ENCODE measurements at regions not wholly inside any gene's neighbourhood (a gene's known extent, or its start where the extent isn't known, plus 50 kb on each side); places are given as distances from the start of the nearest gene placed in this dataset.
"Not testable (repeated sequence)": the region's sequence is repeated elsewhere in the genome, so short reads cannot be mapped to it uniquely, and the experiment has no call there.

DNA sequence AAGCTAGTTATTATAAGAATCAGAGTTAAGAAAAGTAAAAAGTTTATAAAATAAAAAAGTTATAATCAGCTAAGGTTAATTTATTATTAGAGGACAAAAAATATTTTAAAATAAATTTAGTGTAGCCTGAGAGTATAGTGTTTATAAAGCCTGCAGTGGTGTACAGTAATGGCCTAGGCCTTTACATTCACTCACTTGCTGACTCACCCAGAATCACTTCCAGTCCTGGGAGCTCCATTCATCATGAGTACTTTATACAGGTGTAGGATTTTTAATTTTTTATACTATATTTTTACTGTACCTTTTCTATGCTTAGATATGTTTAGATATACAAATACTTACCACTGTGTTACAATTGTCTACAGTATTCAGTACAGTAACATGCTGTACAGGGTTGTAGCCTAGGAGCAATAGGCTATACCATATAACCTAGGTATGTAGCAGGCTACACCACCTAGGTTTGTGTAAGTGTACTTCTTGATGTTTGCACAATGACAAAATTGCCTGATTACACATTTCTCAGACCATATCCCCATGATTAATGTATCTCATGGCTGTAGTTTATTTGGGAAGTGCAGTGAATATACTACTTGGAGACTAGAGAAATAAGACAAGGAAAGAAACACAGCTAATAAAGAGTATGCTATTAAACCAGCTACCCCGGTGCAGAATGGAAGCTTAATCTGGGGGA lies 101.9 kb upstream of the GALNT15 start:
- intact Hi-C loops (cut with DNase I) = no loop called here
- Histone ChIP-seq H3K4me1 (no peaks in the 10 kb centered on the region), H3K27ac (no peak overlapping the region), H3K36me3 (replicated peaks in 1 of 2; ENCODE audit: insufficient read depth in 1 of 2, low read depth in 2 of 2) (no peaks in the 10 kb centered on the region), H3K9me3 (no peaks in the 10 kb centered on the region), H3K4me3 (no peak overlapping the region), H3K27me3 (no peaks in the 10 kb centered on the region)
- no peak for DNase-seq
- WGBS, 2 donors = 90 to 92% methylated on average over 1 of the region's 1 CpG
- no peak for ATAC-seq
- no peak for TF ChIP-seq POLR2A (IDR thresholded peaks at IDR 0.05)
- TF ChIP-seq, protein P1, sequence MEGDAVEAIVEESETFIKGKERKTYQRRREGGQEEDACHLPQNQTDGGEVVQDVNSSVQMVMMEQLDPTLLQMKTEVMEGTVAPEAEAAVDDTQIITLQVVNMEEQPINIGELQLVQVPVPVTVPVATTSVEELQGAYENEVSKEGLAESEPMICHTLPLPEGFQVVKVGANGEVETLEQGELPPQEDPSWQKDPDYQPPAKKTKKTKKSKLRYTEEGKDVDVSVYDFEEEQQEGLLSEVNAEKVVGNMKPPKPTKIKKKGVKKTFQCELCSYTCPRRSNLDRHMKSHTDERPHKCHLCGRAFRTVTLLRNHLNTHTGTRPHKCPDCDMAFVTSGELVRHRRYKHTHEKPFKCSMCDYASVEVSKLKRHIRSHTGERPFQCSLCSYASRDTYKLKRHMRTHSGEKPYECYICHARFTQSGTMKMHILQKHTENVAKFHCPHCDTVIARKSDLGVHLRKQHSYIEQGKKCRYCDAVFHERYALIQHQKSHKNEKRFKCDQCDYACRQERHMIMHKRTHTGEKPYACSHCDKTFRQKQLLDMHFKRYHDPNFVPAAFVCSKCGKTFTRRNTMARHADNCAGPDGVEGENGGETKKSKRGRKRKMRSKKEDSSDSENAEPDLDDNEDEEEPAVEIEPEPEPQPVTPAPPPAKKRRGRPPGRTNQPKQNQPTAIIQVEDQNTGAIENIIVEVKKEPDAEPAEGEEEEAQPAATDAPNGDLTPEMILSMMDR (IDR thresholded peaks at IDR 0.05) = no peak

DNA sequence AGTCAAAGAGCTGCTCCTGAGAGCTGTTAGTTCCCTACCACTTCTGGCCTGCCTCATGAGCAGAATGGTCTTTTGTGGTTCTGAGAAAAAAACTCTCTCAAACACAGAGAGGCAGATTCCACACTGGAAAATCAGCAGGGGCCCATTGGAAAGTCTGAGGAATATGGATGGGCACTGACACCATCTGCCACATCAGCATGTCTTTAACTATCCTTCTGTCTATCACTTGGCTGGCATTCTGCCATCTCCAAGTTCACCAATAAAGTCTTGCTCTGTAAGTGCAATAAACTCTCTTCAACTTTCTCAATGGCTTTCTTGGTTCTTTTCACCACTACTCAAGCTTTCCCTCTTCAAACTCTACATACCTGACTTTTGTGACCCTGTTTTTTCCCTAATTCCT lies 101.3 kb upstream of the GALNT15 start:
- H3K36me3 ChIP-seq (replicated peaks in 1 of 2; ENCODE audit: insufficient read depth in 1 of 2, low read depth in 2 of 2) = no peaks in the 10 kb centered on the region
- H3K9me3 ChIP-seq = no peaks in the 10 kb centered on the region
- no peaks in the 10 kb centered on the region for H3K27me3 ChIP-seq
- H3K4me1 ChIP-seq = no peaks in the 10 kb centered on the region
- no peak overlapping the region for H3K4me3 ChIP-seq
- no peak for TF ChIP-seq POLR2A (IDR thresholded peaks at IDR 0.05)
- TF ChIP-seq, protein P1 (IDR thresholded peaks at IDR 0.05) = no peak
- ATAC-seq (no peak), DNase-seq (no peak)
- H3K27ac ChIP-seq = no peak overlapping the region
- intact Hi-C loops (cut with DNase I) = no loop called here

DNA sequence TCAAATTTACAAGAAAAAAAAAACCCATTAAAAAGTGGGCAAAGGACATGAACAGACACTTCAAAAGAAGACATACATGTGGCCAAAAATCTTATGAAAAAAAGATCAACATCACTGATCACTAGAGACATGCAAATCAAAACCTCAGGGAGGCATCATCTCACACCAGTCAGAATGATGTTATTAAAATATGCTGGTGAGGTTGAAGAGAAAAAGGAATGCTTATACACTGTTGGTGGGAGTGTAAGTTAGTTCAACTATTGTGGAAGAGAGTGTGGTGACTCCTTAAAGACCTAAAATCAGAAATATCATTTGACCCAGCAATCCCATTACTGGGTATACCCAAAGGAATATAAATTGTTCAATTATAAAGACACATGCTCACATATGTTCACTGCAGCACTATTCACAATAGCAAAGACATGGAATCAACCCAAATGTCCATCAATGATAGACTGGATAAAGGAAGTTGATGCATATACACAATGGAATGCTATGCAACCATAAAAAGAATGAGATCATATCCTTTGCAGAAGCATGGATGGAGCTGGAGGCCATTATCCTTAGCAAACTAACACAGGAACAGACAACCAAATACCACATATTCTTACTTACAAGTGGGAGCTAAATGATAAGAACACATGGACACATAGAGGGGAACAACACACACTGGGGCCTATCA lies 100.3 kb upstream of the GALNT15 start:
- H3K9me3 ChIP-seq; DNase-seq; H3K27me3 ChIP-seq; H3K4me1 ChIP-seq; ATAC-seq; H3K4me3 ChIP-seq; H3K36me3 ChIP-seq (replicated peaks in 1 of 2; ENCODE audit: insufficient read depth in 1 of 2, low read depth in 2 of 2); intact Hi-C loops (cut with DNase I); H3K27ac ChIP-seq: not testable (repeated sequence)

GRCh38 chr3:16075647-16076046 lies 98.8 kb upstream of the GALNT15 start:
- 80 to 93% methylated on average over 4 of the region's 4 CpGs for WGBS, 2 donors
- Histone ChIP-seq H3K27ac (no peak overlapping the region), H3K36me3 (replicated peaks in 1 of 2; ENCODE audit: insufficient read depth in 1 of 2, low read depth in 2 of 2) (no peaks in the 10 kb centered on the region), H3K4me3 (no peak overlapping the region), H3K27me3 (no peaks in the 10 kb centered on the region), H3K4me1 (no peaks in the 10 kb centered on the region), H3K9me3 (no peaks in the 10 kb centered on the region)
- no peak for TF ChIP-seq POLR2A (IDR thresholded peaks at IDR 0.05)
- TF ChIP-seq, protein P1 (IDR thresholded peaks at IDR 0.05) = no peak
- ATAC-seq (no peak), DNase-seq (no peak)
- intact Hi-C loops (cut with DNase I) = no loop called here

DNA sequence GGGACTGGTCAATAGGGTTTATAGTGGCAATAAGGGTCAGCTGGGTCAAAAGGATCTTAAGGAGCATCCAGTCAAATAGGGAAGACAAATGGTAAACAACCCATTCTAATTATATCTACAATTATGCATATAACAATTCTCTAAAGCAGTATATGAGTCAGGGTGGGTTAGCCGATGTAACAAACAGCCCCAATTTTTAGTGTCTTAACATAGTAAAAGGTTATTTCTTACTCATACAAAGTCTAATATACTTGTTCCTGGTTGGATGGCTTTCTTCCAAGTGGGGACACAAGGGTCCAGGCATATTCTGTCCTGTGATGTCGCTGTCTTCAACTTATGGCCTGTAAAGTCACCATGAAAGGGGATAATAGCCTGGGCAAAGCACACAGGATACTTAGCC lies 97.9 kb upstream of the GALNT15 start:
- Histone ChIP-seq H3K9me3 (peaks cover 0 to 6% (median 0%) of the 10 kb centered on the region in 3 donors), H3K4me1 (no peaks in the 10 kb centered on the region), H3K4me3 (no peak overlapping the region), H3K27me3 (no peaks in the 10 kb centered on the region), H3K27ac (no peak overlapping the region), H3K36me3 (replicated peaks in 1 of 2; ENCODE audit: insufficient read depth in 1 of 2, low read depth in 2 of 2) (no peaks in the 10 kb centered on the region)
- DNase-seq (no peak), ATAC-seq (no peak)
- 95 to 97% methylated on average over 2 of the region's 2 CpGs for WGBS, 2 donors
- TF ChIP-seq, protein P1 (IDR thresholded peaks at IDR 0.05) = no peak
- intact Hi-C loops (cut with DNase I) = no loop called here

DNA sequence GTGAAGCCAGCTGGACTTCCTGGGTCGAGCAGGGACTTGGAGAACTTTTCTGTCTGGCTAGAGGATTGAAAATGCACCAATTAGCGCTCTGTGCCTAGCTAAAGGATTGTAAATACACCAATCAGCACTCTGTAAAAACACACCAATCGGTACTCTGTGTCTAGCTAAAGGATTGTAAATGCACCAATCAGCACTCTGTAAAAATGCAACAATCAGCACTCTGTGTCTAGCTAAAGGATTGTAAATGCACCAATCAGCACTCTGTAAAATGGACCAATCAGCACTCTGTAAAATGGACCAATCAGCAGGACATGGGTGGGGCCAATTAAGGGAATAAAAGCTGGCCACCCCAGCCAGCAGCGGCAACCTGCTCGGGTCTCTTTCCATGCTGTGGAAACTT lies 97.3 kb upstream of the GALNT15 start:
- H3K4me1 ChIP-seq; H3K27ac ChIP-seq; H3K27me3 ChIP-seq; H3K36me3 ChIP-seq (replicated peaks in 1 of 2; ENCODE audit: insufficient read depth in 1 of 2, low read depth in 2 of 2); DNase-seq; intact Hi-C loops (cut with DNase I); H3K4me3 ChIP-seq; ATAC-seq; H3K9me3 ChIP-seq: not testable (repeated sequence)
- 92 to 93% methylated on average over 5 of the region's 5 CpGs for WGBS, 2 donors

GRCh38 chr3:16077681-16078080 lies 96.8 kb upstream of the GALNT15 start:
- DNase-seq = not testable (repeated sequence)

More at GRCh38 chr3:16077681-16078080, 96.8 kb upstream of the GALNT15 start:
- H3K27ac ChIP-seq; H3K4me3 ChIP-seq; intact Hi-C loops (cut with DNase I); H3K9me3 ChIP-seq; ATAC-seq; H3K4me1 ChIP-seq; H3K27me3 ChIP-seq; H3K36me3 ChIP-seq (replicated peaks in 1 of 2; ENCODE audit: insufficient read depth in 1 of 2, low read depth in 2 of 2): not testable (repeated sequence)
- 92 to 99% methylated on average over 5 to 8 of the region's 8 CpGs for WGBS, 2 donors

Data from body of pancreas (tissue), 4 donors.